AG09309 (cell line): ENCODE measurements at regions not wholly inside any gene's neighbourhood (a gene's known extent, or its start where the extent isn't known, plus 50 kb on each side); places are given as distances from the start of the nearest gene placed in this dataset.

Experiments used
- DNase-seq: peaks from one replicate; pipeline ENCODE4 v3.0.0-alpha.2; 2010; ENCODE audit warnings: low read depth
- H3K4me3 ChIP-seq: 2 replicates; pipeline ENCODE4 v1.5.1; 2011; ENCODE audit warnings: mild to moderate bottlenecking, low read depth, low read length, moderate library complexity; ENCODE audit not compliant: control insufficient read depth
- CTCF ChIP-seq: IDR thresholded peaks from 2 replicates; pipeline ENCODE4 v1.5.1; 2011; ENCODE audit warnings: mild to moderate bottlenecking, low read depth, low read length, inconsistent platforms; ENCODE audit not compliant: insufficient read depth, control insufficient read depth; ENCODE audit errors: missing control alignments

GRCh38 chr20:8082025-8082424 lies 50.0 kb upstream of the PLCB1 start:
- no peak for DNase-seq
- H3K4me3 ChIP-seq: no peak overlapping the region
- TF ChIP-seq CTCF: peak; percentile 35
